ENCODE measurements at regions not wholly inside any gene's neighbourhood (a gene's known extent, or its start where the extent isn't known, plus 50 kb on each side); places are given as distances from the start of the nearest gene placed in this dataset.
"Not testable (repeated sequence)": the region's sequence is repeated elsewhere in the genome, so short reads cannot be mapped to it uniquely, and the experiment has no call there.

- DNase-seq (ENCODE audit: low read depth in 3 of 3), result no peak
Measured at GRCh38 chr2:226169751-226170581, 629.7 kb downstream of the IRS1 start.

- no peak for DNase-seq (ENCODE audit: low read depth in 3 of 3)
Measured at GRCh38 chr2:226168496-226169160, 631.0 kb downstream of the IRS1 start.

GRCh38 chr2:226164512-226164911, 635.1 kb downstream of the IRS1 start:
- DNase-seq (ENCODE audit: low read depth in 3 of 3), result no peak

- DNase-seq (ENCODE audit: low read depth in 3 of 3), result not testable (repeated sequence)
Measured at GRCh38 chr2:226160617-226161016, 639.0 kb downstream of the IRS1 start.

- DNase-seq (ENCODE audit: low read depth in 3 of 3), result no peak
Measured at GRCh38 chr2:226159875-226160479, 639.6 kb downstream of the IRS1 start.

GRCh38 chr2:226158940-226159339, 640.7 kb downstream of the IRS1 start:
- DNase-seq (ENCODE audit: low read depth in 3 of 3), result no peak

GRCh38 chr2:226158229-226158628, 641.4 kb downstream of the IRS1 start:
- DNase-seq (ENCODE audit: low read depth in 3 of 3), result no peak

- DNase-seq (ENCODE audit: low read depth in 3 of 3), result no peak
Measured at GRCh38 chr2:226155093-226155875, 644.3 kb downstream of the IRS1 start.

GRCh38 chr2:226154610-226155009, 645.0 kb downstream of the IRS1 start:
- DNase-seq (ENCODE audit: low read depth in 3 of 3), result no peak

- DNase-seq (ENCODE audit: low read depth in 3 of 3), result no peak
Measured at GRCh38 chr2:226153553-226153952, 646.1 kb downstream of the IRS1 start.

GRCh38 chr2:226151157-226151556, 648.5 kb downstream of the IRS1 start:
- no peak for DNase-seq (ENCODE audit: low read depth in 3 of 3)

GRCh38 chr2:226143091-226143490, 656.5 kb downstream of the IRS1 start:
- DNase-seq (ENCODE audit: low read depth in 3 of 3), result no peak

- no peak for DNase-seq (ENCODE audit: low read depth in 3 of 3)
Measured at GRCh38 chr2:226142463-226142862, 657.2 kb downstream of the IRS1 start.

- no peak for DNase-seq (ENCODE audit: low read depth in 3 of 3)
Measured at GRCh38 chr2:226140594-226140993, 659.0 kb downstream of the IRS1 start.

GRCh38 chr2:226139759-226140158, 659.9 kb downstream of the IRS1 start:
- no peak for DNase-seq (ENCODE audit: low read depth in 3 of 3)

- DNase-seq (ENCODE audit: low read depth in 3 of 3), result no peak
Measured at GRCh38 chr2:226137201-226137811, 662.3 kb downstream of the IRS1 start.

GRCh38 chr2:226136739-226137138, 662.9 kb downstream of the IRS1 start:
- DNase-seq (ENCODE audit: low read depth in 3 of 3), result no peak

GRCh38 chr2:226135861-226136548, 663.6 kb downstream of the IRS1 start:
- DNase-seq (ENCODE audit: low read depth in 3 of 3), result no peak

GRCh38 chr2:226132323-226133215, 667.1 kb downstream of the IRS1 start:
- DNase-seq (ENCODE audit: low read depth in 3 of 3), result no peak

GRCh38 chr2:226131299-226131784, 668.3 kb downstream of the IRS1 start:
- no peak for DNase-seq (ENCODE audit: low read depth in 3 of 3)

Data from stimulated activated CD4-positive, alpha-beta T cell treated with anti-CD3 and anti-CD28 coated beads, TNF-alpha, amount 100 ng/mL, for 24 hours (primary cell).